ENCODE measurements at regions not wholly inside any gene's neighbourhood (a gene's known extent, or its start where the extent isn't known, plus 50 kb on each side); places are given as distances from the start of the nearest gene placed in this dataset.
A peak's percentile ranks its signal among the peaks of the same experiment; 100 is the strongest.

DNA sequence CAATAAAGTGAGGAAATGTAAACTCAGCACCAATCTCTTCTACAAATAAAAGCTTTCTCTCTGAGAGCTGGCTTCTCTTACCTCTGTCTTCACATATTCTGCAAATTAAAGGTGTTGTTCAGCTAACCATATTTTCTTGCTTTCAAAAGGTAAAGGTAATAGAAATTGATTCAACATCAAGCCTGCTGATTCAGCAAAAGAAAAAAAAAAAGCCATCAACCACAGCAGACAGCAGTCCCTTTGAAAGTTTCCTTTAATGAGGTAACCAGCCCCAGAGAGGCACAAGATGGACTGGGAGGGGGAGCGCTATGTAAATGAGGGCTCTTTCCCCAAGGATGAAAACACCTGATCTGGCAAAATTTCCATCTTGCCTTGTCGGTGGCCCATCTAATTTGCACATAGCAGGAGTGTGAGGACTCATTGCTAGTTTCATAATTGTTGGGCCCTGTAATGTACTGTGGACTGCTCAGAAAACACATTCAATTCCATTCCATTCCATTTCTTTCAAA is 154.9 kb upstream of the SOX11 start:
- H3K4me1 ChIP-seq, result no peaks in the 10 kb centered on the region
- H3K4me3 ChIP-seq, result no peak overlapping the region
- H3K27ac ChIP-seq, result no peak overlapping the region
- CTCF ChIA-PET, result no interaction called here
- TF ChIP-seq CHD2 (IDR thresholded peaks at IDR 0.05; ENCODE audit: low read length, partially characterized antibody) (no peak), HOXB13 (CRISPR knock-in tag; IDR thresholded peaks at IDR 0.05; ENCODE audit: low read depth) (no peak), CBX2 (IDR thresholded peaks at IDR 0.05; ENCODE audit: borderline replicate concordance, low read depth) (no peak), MAFK (IDR thresholded peaks at IDR 0.05; ENCODE audit: partially characterized antibody) (peak; percentile 80), CHD4 (IDR thresholded peaks at IDR 0.05; ENCODE audit: borderline replicate concordance) (no peak)
- WGBS (ENCODE audit: missing lambda C conversion rate), result 2% methylated on average over 2 of the region's 2 CpGs
- no peak overlapping the region for H3K4me2 ChIP-seq
- no peak for ATAC-seq
- H3K9me3 ChIP-seq, result peaks cover 6% of the 10 kb centered on the region; the same call in 2 of the 3 replicates
- no peak for FAIRE-seq
- no peak for DNase-seq (ENCODE audit: low read depth in 1 of 2, low spot score in 1 of 2)
- POLR2A ChIA-PET, result no interaction called here

DNA sequence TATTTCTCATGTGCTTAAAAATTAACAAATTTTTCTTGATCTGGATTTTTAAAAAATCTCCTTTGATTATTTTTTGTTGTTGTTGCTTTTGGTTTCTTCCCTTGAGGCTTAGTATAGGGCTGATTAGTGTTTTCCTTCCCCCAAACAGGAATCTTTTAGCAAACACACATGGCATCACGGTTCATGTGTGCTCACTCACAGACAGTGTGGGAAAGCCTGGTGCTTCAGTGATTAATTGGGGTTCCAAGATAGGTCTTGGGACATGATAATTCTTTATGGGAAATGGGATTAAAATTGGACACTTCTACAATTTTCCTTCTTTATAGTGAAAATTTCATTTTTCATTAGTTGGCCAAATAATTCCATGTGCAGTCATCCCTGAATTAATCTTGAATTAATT is 153.9 kb upstream of the SOX11 start:
- H3K27ac ChIP-seq, result no peak overlapping the region
- 3% methylated on average over 1 of the region's 1 CpG for WGBS (ENCODE audit: missing lambda C conversion rate)
- no peaks in the 10 kb centered on the region for H3K4me1 ChIP-seq
- H3K4me2 ChIP-seq, result no peak overlapping the region
- peaks cover 12% of the 10 kb centered on the region; the same call in 2 of the 3 replicates for H3K9me3 ChIP-seq
- TF ChIP-seq NFE2L2 (conservative IDR thresholded peaks at IDR 0.05; ENCODE audit: low read length) (no peak), JUNB (IDR thresholded peaks at IDR 0.05) (no peak), TP53 (CRISPR knock-in tag; IDR thresholded peaks at IDR 0.05) (no peak), CHD2 (IDR thresholded peaks at IDR 0.05; ENCODE audit: low read length, partially characterized antibody) (no peak), JUN (IDR thresholded peaks at IDR 0.05) (no peak), FOSL2 (IDR thresholded peaks at IDR 0.05) (no peak), FOSL2 (CRISPR knock-in tag; IDR thresholded peaks at IDR 0.05) (no peak), HDAC2 (IDR thresholded peaks at IDR 0.05) (no peak), HEYL (CRISPR knock-in tag; IDR thresholded peaks at IDR 0.05) (no peak)
- TF ChIP-seq, protein P1, sequence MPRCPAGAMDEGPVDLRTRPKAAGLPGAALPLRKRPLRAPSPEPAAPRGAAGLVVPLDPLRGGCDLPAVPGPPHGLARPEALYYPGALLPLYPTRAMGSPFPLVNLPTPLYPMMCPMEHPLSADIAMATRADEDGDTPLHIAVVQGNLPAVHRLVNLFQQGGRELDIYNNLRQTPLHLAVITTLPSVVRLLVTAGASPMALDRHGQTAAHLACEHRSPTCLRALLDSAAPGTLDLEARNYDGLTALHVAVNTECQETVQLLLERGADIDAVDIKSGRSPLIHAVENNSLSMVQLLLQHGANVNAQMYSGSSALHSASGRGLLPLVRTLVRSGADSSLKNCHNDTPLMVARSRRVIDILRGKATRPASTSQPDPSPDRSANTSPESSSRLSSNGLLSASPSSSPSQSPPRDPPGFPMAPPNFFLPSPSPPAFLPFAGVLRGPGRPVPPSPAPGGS (IDR thresholded peaks at IDR 0.05), result no peak
- TF ChIP-seq, protein P2, sequence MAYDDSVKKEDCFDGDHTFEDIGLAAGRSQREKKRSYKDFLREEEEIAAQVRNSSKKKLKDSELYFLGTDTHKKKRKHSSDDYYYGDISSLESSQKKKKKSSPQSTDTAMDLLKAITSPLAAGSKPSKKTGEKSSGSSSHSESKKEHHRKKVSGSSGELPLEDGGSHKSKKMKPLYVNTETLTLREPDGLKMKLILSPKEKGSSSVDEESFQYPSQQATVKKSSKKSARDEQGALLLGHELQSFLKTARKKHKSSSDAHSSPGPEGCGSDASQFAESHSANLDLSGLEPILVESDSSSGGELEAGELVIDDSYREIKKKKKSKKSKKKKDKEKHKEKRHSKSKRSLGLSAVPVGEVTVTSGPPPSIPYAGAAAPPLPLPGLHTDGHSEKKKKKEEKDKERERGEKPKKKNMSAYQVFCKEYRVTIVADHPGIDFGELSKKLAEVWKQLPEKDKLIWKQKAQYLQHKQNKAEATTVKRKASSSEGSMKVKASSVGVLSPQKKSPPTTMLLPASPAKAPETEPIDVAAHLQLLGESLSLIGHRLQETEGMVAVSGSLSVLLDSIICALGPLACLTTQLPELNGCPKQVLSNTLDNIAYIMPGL (CRISPR knock-in tag; IDR thresholded peaks at IDR 0.05; ENCODE audit: borderline replicate concordance), result no peak
- H3K4me3 ChIP-seq, result no peak overlapping the region
- ATAC-seq, result no peak
- CTCF ChIA-PET, result no interaction called here
- POLR2A ChIA-PET, result no interaction called here
- DNase-seq (ENCODE audit: low read depth in 1 of 2, low spot score in 1 of 2), result no peak
- no peak for FAIRE-seq

DNA sequence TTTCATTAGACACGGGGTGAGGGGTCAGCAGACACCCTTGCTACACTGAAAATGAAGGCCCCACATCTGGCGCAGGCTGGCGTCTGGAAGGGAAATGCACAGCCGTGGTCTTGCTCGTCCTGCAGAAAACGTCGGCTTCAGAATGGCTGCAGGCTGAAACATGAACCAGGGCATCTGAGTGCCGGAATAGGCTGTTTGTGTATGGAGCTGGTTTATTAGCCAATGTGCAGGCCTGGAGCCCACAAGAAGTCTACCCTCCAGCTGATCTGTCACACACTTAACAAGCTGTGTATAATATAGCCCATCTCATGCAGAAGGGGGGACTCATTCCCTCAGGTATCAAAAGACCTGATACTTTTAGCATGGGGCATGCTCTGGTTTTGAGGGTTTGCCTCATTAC is 153.4 kb upstream of the SOX11 start:
- H3K4me2 ChIP-seq, result no peak overlapping the region
- no peak for FAIRE-seq
- no peak overlapping the region for H3K27ac ChIP-seq
- WGBS (ENCODE audit: missing lambda C conversion rate), result 34% methylated on average over 8 of the region's 8 CpGs
- DNase-seq (ENCODE audit: low read depth in 1 of 2, low spot score in 1 of 2), result no peak
- ChIA-PET POLR2A (no interaction called here), CTCF (no interaction called here)
- TF ChIP-seq RAD21 (conservative IDR thresholded peaks at IDR 0.05 in 1 of 2, IDR thresholded peaks at IDR 0.05 in 1 of 2) (no peak), HDAC2 (IDR thresholded peaks at IDR 0.05) (no peak), PHF8 (IDR thresholded peaks at IDR 0.05; ENCODE audit: borderline replicate concordance, low read depth) (no peak), RARB (CRISPR knock-in tag; IDR thresholded peaks at IDR 0.05) (no peak), RNF2 (IDR thresholded peaks at IDR 0.05; ENCODE audit: borderline replicate concordance, low read depth) (no peak), JUNB (IDR thresholded peaks at IDR 0.05) (no peak), HEYL (CRISPR knock-in tag; IDR thresholded peaks at IDR 0.05) (no peak), NFE2L2 (conservative IDR thresholded peaks at IDR 0.05; ENCODE audit: low read length) (no peak), CHD2 (IDR thresholded peaks at IDR 0.05; ENCODE audit: low read length, partially characterized antibody) (no peak), EHMT2 (IDR thresholded peaks at IDR 0.05; ENCODE audit: low read depth) (no peak), BHLHE40 (IDR thresholded peaks at IDR 0.05; ENCODE audit: low read depth, low read length) (no peak), HOXB5 (CRISPR knock-in tag; IDR thresholded peaks at IDR 0.05) (no peak), TFCP2L1 (CRISPR knock-in tag; IDR thresholded peaks at IDR 0.05) (no peak), NR3C1 (IDR thresholded peaks at IDR 0.05) (no peak)
- TF ChIP-seq, protein P3, sequence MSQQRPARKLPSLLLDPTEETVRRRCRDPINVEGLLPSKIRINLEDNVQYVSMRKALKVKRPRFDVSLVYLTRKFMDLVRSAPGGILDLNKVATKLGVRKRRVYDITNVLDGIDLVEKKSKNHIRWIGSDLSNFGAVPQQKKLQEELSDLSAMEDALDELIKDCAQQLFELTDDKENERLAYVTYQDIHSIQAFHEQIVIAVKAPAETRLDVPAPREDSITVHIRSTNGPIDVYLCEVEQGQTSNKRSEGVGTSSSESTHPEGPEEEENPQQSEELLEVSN (IDR thresholded peaks at IDR 0.05; ENCODE audit: borderline replicate concordance, low read depth), result no peak
- TF ChIP-seq, protein P4, sequence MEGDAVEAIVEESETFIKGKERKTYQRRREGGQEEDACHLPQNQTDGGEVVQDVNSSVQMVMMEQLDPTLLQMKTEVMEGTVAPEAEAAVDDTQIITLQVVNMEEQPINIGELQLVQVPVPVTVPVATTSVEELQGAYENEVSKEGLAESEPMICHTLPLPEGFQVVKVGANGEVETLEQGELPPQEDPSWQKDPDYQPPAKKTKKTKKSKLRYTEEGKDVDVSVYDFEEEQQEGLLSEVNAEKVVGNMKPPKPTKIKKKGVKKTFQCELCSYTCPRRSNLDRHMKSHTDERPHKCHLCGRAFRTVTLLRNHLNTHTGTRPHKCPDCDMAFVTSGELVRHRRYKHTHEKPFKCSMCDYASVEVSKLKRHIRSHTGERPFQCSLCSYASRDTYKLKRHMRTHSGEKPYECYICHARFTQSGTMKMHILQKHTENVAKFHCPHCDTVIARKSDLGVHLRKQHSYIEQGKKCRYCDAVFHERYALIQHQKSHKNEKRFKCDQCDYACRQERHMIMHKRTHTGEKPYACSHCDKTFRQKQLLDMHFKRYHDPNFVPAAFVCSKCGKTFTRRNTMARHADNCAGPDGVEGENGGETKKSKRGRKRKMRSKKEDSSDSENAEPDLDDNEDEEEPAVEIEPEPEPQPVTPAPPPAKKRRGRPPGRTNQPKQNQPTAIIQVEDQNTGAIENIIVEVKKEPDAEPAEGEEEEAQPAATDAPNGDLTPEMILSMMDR (IDR thresholded peaks at IDR 0.05), result no peak
- TF ChIP-seq, protein P5, sequence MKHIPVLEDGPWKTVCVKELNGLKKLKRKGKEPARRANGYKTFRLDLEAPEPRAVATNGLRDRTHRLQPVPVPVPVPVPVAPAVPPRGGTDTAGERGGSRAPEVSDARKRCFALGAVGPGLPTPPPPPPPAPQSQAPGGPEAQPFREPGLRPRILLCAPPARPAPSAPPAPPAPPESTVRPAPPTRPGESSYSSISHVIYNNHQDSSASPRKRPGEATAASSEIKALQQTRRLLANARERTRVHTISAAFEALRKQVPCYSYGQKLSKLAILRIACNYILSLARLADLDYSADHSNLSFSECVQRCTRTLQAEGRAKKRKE (CRISPR knock-in tag; IDR thresholded peaks at IDR 0.05; ENCODE audit: low read depth), result no peak
- TF ChIP-seq, protein P6, sequence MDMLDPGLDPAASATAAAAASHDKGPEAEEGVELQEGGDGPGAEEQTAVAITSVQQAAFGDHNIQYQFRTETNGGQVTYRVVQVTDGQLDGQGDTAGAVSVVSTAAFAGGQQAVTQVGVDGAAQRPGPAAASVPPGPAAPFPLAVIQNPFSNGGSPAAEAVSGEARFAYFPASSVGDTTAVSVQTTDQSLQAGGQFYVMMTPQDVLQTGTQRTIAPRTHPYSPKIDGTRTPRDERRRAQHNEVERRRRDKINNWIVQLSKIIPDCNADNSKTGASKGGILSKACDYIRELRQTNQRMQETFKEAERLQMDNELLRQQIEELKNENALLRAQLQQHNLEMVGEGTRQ (IDR thresholded peaks at IDR 0.05), result no peak
- no peak for ATAC-seq
- no peak overlapping the region for H3K4me3 ChIP-seq
- H3K4me1 ChIP-seq, result no peaks in the 10 kb centered on the region
- H3K9me3 ChIP-seq, result peaks cover 12% of the 10 kb centered on the region; the same call in 2 of the 3 replicates
